Neuronal stem cell (in vitro differentiated cells): ENCODE measurements at regions not wholly inside any gene's neighbourhood (a gene's known extent, or its start where the extent isn't known, plus 50 kb on each side); places are given as distances from the start of the nearest gene placed in this dataset.

ENCODE experiments used
- DNase-seq: peaks from one replicate; pipeline ENCODE4 v3.0.0-alpha.2; 2013; ENCODE audit warnings: low spot score
- H2AFZ ChIP-seq: one replicate; pipeline ENCODE4 v1.6.1; 2013; ENCODE audit warnings: mild to moderate bottlenecking, low read length, inconsistent platforms
- H2AK5ac ChIP-seq: 2 replicates; pipeline ENCODE4 v1.6.1; 2013; ENCODE audit warnings: low read depth, mild to moderate bottlenecking, inconsistent platforms, low read length, moderate library complexity, mixed read lengths
- H2BK120ac ChIP-seq: 2 replicates; pipeline ENCODE4 v1.6.1; 2013; ENCODE audit warnings: low read depth, mild to moderate bottlenecking, inconsistent platforms, low read length, moderate library complexity, mixed read lengths
- H2BK12ac ChIP-seq: one replicate; pipeline ENCODE4 v1.6.1; 2013; ENCODE audit warnings: low read length, inconsistent platforms
- H2BK15ac ChIP-seq: 2 replicates; pipeline ENCODE4 v1.6.1; 2013; ENCODE audit warnings: mild to moderate bottlenecking, low read length, inconsistent platforms, mixed read lengths
- H2BK5ac ChIP-seq: one replicate; pipeline ENCODE4 v1.6.1; 2013; ENCODE audit warnings: inconsistent platforms, mild to moderate bottlenecking, low read length, moderate library complexity
- H3K14ac ChIP-seq: one replicate; pipeline ENCODE4 v1.6.1; 2013; ENCODE audit warnings: low read length, inconsistent platforms
- H3K18ac ChIP-seq: 2 replicates; pipeline ENCODE4 v1.6.1; 2013; ENCODE audit warnings: low read length, inconsistent platforms
- H3K23ac ChIP-seq: 2 replicates; pipeline ENCODE4 v1.6.1; 2013; ENCODE audit warnings: low read depth, mild to moderate bottlenecking, mixed read lengths, low read length, inconsistent platforms; ENCODE audit not compliant: poor library complexity
- H3K27ac ChIP-seq: replicated peaks from 3 replicates; pipeline ENCODE4 v1.5.1; 2013; ENCODE audit warnings: low read length, inconsistent platforms
- H3K27me3 ChIP-seq, 3 experiments: 2 replicates each; pipeline ENCODE4 v1.6.1; 2013; ENCODE audit warnings: low read length in 3 of 3, mild to moderate bottlenecking in 2 of 3, inconsistent platforms in 1 of 3, low read depth in 1 of 3, mixed read lengths in 1 of 3, moderate library complexity in 1 of 3; ENCODE audit not compliant: control insufficient read depth in 3 of 3, insufficient read depth in 3 of 3
- H3K36me3 ChIP-seq, 2 donors: replicated peaks in 1 of 2; 2 replicates each; pipeline ENCODE4 v1.6.1; 2013; ENCODE audit warnings: low read length in 2 of 2; ENCODE audit not compliant: control insufficient read depth in 2 of 2, insufficient read depth in 2 of 2
- H3K4ac ChIP-seq: 2 replicates; pipeline ENCODE4 v1.6.1; 2013; ENCODE audit warnings: inconsistent platforms, mild to moderate bottlenecking, low read length, moderate library complexity
- H3K4me1 ChIP-seq, 2 donors: 1 replicate in 1 of 2; 2 replicates in 1 of 2; pipeline ENCODE4 v1.6.1; 2013; ENCODE audit warnings: low read length in 2 of 2, low read depth in 1 of 2; ENCODE audit not compliant: control insufficient read depth in 2 of 2, insufficient read depth in 1 of 2
- H3K4me2 ChIP-seq: one replicate; pipeline ENCODE4 v1.6.1; 2013; ENCODE audit warnings: mild to moderate bottlenecking, low read length, inconsistent platforms; ENCODE audit not compliant: insufficient read depth, poor library complexity, severe bottlenecking
- H3K4me3 ChIP-seq, 2 donors: 2 replicates each; pipeline ENCODE4 v1.5.1; 2013; ENCODE audit warnings: low read length in 2 of 2, mild to moderate bottlenecking in 2 of 2, inconsistent platforms in 1 of 2, moderate library complexity in 1 of 2
- H3K79me1 ChIP-seq: one replicate; pipeline ENCODE4 v1.6.1; 2013; ENCODE audit warnings: low read depth, mild to moderate bottlenecking, inconsistent platforms, low read length, moderate library complexity
- H3K9ac ChIP-seq: one replicate; pipeline ENCODE4 v1.6.1; 2013; ENCODE audit warnings: mild to moderate bottlenecking, low read depth, low read length, inconsistent platforms; ENCODE audit not compliant: poor library complexity
- H3K9me3 ChIP-seq, 2 donors: replicated peaks in 1 of 2; 2 replicates each; pipeline versions ENCODE3 to v1.6.1; 2013; ENCODE audit warnings: low read length in 2 of 2, mild to moderate bottlenecking in 2 of 2, inconsistent platforms in 1 of 2, low read depth in 1 of 2, mixed read lengths in 1 of 2, moderate library complexity in 1 of 2; ENCODE audit not compliant: control insufficient read depth in 2 of 2, insufficient read depth in 1 of 2
- H4K8ac ChIP-seq: one replicate; pipeline ENCODE4 v1.6.1; 2013; ENCODE audit warnings: low read depth, mild to moderate bottlenecking, inconsistent platforms, low read length, moderate library complexity
- H4K91ac ChIP-seq: one replicate; pipeline ENCODE4 v1.6.1; 2013; ENCODE audit warnings: low read length, low read depth, mild to moderate bottlenecking, inconsistent platforms; ENCODE audit not compliant: poor library complexity
- WGBS, 2 donors: extraction: QIAGEN DNeasy Blood & Tissue Kit; methylation state at CpG; one replicate each; pipeline ENCODE4 v1.1.7; 2013; ENCODE audit warnings: missing lambda C conversion rate in 2 of 2, mixed read lengths in 1 of 2; ENCODE audit not compliant: insufficient read length in 2 of 2, insufficient replicate concordance in 1 of 2; ENCODE audit errors: extremely low coverage in 2 of 2; 5-methylcytosine and 5-hydroxymethylcytosine counted together

DNA sequence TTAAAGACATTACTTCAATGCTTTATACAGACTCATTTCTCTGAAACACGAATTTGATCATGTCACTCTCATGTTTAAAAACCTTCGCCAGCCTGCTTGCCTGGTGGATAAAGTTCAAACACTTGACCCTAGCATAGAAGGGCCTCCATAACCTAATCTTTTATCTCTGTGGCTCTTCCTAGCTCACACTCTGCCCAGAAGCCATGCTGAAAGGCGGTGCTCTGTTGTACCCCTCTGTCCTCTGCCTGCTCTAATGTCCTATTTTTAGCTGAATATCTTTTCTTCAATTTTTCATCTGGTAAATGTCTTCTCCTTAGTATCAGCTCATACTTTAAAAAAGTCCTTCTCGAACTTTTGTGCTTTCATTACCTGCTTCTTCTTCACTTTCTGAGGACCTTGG, 302.6 kb upstream of the BOD1L1 start:
- H2BK15ac ChIP-seq, result no peak overlapping the region
- no peak overlapping the region for H3K4me3 ChIP-seq
- no peaks in the 10 kb centered on the region for H3K9me3 ChIP-seq
- no peak overlapping the region for H4K91ac ChIP-seq
- no peak overlapping the region for H2AFZ ChIP-seq
- H2BK12ac ChIP-seq, result no peak overlapping the region
- H4K8ac ChIP-seq, result no peak overlapping the region
- no peak overlapping the region for H3K4me2 ChIP-seq
- no peak overlapping the region for H3K9ac ChIP-seq
- H3K23ac ChIP-seq, result no peak overlapping the region
- no peaks in the 10 kb centered on the region for H3K36me3 ChIP-seq
- no peak overlapping the region for H2AK5ac ChIP-seq
- no peaks in the 10 kb centered on the region for H3K79me1 ChIP-seq
- no peak overlapping the region for H3K4ac ChIP-seq
- no peak overlapping the region for H3K18ac ChIP-seq
- H2BK5ac ChIP-seq, result no peak overlapping the region
- H2BK120ac ChIP-seq, result no peak overlapping the region
- no peak for DNase-seq
- H3K14ac ChIP-seq, result no peak overlapping the region
- WGBS, 2 donors, result no CpG with 5 or more reads among the region's 4 CpGs
- H3K27ac ChIP-seq, result no peak overlapping the region
- no peaks in the 10 kb centered on the region for H3K4me1 ChIP-seq
- H3K27me3 ChIP-seq, result no peaks in the 10 kb centered on the region

GRCh38 chr4:13933191-13933590, 305.7 kb upstream of the BOD1L1 start:
- Histone ChIP-seq H3K4me1 (no peaks in the 10 kb centered on the region), H3K23ac (no peak overlapping the region), H4K8ac (no peak overlapping the region), H3K4me2 (no peak overlapping the region), H3K79me1 (no peaks in the 10 kb centered on the region), H2BK5ac (no peak overlapping the region), H2AFZ (no peak overlapping the region), H2BK15ac (no peak overlapping the region), H3K18ac (no peak overlapping the region), H3K4me3 (no peak overlapping the region), H4K91ac (no peak overlapping the region), H2BK120ac (no peak overlapping the region), H3K14ac (no peak overlapping the region), H3K9me3 (no peaks in the 10 kb centered on the region), H3K36me3 (no peaks in the 10 kb centered on the region), H3K4ac (no peak overlapping the region), H2BK12ac (no peak overlapping the region), H3K27ac (no peak overlapping the region), H3K9ac (no peak overlapping the region), H3K27me3 (no peaks in the 10 kb centered on the region), H2AK5ac (no peak overlapping the region)
- DNase-seq, result no peak
- no CpG with 5 or more reads among the region's 4 CpGs for WGBS, 2 donors

DNA sequence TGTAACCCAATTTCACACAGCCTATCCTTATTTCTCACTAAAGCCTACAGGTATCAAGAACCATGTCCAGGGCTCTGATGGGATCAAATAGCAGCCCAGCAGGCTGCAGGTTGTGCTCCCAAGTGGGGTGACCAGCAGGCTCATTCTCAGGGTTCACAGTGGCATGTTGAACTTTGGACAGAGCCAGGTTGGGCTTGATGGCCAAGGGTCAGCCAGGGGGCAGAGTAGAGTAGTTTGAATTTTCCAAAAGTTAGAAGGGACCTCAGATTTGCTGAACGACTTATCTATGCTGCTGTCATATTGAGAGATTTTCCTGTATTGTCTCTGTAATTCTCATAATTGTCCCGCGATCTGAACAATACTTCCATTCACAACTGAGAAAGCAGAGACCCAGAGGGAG, 310.8 kb upstream of the BOD1L1 start:
- H2BK15ac ChIP-seq, result no peak overlapping the region
- no peak overlapping the region for H3K9ac ChIP-seq
- no peak overlapping the region for H2BK5ac ChIP-seq
- no peak overlapping the region for H3K27ac ChIP-seq
- no peaks in the 10 kb centered on the region for H3K9me3 ChIP-seq
- no peak overlapping the region for H4K91ac ChIP-seq
- no peak overlapping the region for H3K4me3 ChIP-seq
- H2AFZ ChIP-seq, result no peak overlapping the region
- no peak for DNase-seq
- H3K23ac ChIP-seq, result no peak overlapping the region
- H3K4ac ChIP-seq, result no peak overlapping the region
- no peaks in the 10 kb centered on the region for H3K79me1 ChIP-seq
- H3K36me3 ChIP-seq, result no peaks in the 10 kb centered on the region
- WGBS, 2 donors, result no CpG with 5 or more reads among the region's 3 CpGs
- no peak overlapping the region for H3K18ac ChIP-seq
- no peak overlapping the region for H2BK120ac ChIP-seq
- no peaks in the 10 kb centered on the region for H3K27me3 ChIP-seq
- no peaks in the 10 kb centered on the region for H3K4me1 ChIP-seq
- H4K8ac ChIP-seq, result no peak overlapping the region
- no peak overlapping the region for H3K4me2 ChIP-seq
- no peak overlapping the region for H2AK5ac ChIP-seq
- no peak overlapping the region for H2BK12ac ChIP-seq
- H3K14ac ChIP-seq, result no peak overlapping the region

GRCh38 chr4:13940921-13941320, 313.4 kb upstream of the BOD1L1 start:
- no peak for DNase-seq
- H2AFZ ChIP-seq, result no peak overlapping the region
- H2BK120ac ChIP-seq, result no peak overlapping the region
- H3K4me1 ChIP-seq, result no peaks in the 10 kb centered on the region
- no peak overlapping the region for H4K91ac ChIP-seq
- H3K18ac ChIP-seq, result no peak overlapping the region
- no peak overlapping the region for H3K23ac ChIP-seq
- H2BK12ac ChIP-seq, result no peak overlapping the region
- no peak overlapping the region for H2BK5ac ChIP-seq
- no peak overlapping the region for H2BK15ac ChIP-seq
- H3K9me3 ChIP-seq, result no peaks in the 10 kb centered on the region
- no peak overlapping the region for H3K4me3 ChIP-seq
- H3K27me3 ChIP-seq, result no peaks in the 10 kb centered on the region
- no peaks in the 10 kb centered on the region for H3K79me1 ChIP-seq
- no peak overlapping the region for H3K4ac ChIP-seq
- no peak overlapping the region for H2AK5ac ChIP-seq
- no peak overlapping the region for H3K14ac ChIP-seq
- no peak overlapping the region for H3K27ac ChIP-seq
- no peaks in the 10 kb centered on the region for H3K36me3 ChIP-seq
- no peak overlapping the region for H3K4me2 ChIP-seq
- H4K8ac ChIP-seq, result no peak overlapping the region
- no peak overlapping the region for H3K9ac ChIP-seq
- WGBS, 2 donors, result no CpG with 5 or more reads among the region's 3 CpGs
